ENCODE measurements at regions not wholly inside any gene's neighbourhood (a gene's known extent, or its start where the extent isn't known, plus 50 kb on each side); places are given as distances from the start of the nearest gene placed in this dataset.
"Not testable (repeated sequence)": the region's sequence is repeated elsewhere in the genome, so short reads cannot be mapped to it uniquely, and the experiment has no call there.

DNA sequence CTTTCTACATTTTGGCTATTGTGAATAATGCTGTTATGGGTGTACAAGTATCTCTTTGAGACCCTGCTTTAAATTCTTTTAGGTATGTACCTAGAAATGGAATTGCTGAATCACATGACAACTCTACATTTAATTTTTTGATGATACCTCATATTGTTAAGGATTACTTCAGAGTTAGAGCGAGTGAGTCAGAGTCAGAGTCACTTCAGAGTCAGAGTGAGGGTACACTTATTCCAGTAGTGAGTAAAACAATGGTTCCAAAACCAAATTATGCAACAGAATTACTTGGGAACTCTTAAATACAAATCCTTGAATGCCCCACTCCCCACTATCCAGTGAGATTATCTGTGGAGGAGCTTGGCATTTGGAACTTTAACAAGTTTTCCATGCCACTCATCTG is 50.3 kb upstream of the SNRK start:
- no peak for DNase-seq (ENCODE audit: low spot score)

- DNase-seq (ENCODE audit: low spot score), result no peak
Observed at GRCh38 chr3:43233062-43233461, 53.3 kb upstream of the SNRK start.

DNA sequence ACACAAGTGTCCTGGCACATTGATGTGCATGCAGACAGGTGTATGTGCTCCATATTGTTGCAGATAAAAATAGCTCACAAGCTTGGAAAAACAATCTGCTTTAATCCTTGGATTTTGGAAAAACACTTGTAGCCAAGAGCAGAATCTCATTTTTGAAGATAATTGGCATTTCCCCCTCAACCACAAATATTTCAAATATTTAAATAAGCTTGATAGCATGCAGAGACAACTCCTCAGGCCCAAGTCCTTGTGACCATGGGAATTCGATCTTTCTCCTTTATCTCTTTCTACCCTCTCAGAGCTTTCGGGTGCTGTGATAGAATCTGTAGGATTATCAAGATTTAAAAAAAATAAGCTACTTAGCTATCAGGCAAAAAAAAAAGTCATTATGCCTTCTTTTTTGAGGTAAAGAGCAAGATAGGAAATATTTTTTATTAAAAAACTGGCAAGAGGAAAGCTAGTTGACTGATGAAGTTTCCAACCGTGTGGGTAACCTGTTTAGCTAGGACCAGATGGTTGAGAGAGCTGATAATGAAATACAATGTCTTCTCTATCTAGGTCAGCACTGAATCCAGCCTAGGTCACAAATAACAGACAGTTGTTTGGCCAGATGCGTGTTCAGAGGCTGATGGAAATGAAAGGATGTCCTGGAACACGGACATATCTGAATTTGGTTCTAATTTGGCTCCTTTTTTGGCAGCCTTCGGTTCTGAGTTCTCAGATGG is 54.9 kb upstream of the SNRK start:
- no peak for DNase-seq (ENCODE audit: low spot score)

- not testable (repeated sequence) for DNase-seq (ENCODE audit: low spot score)
Observed at GRCh38 chr3:43229865-43230264, 56.5 kb upstream of the SNRK start.

DNA sequence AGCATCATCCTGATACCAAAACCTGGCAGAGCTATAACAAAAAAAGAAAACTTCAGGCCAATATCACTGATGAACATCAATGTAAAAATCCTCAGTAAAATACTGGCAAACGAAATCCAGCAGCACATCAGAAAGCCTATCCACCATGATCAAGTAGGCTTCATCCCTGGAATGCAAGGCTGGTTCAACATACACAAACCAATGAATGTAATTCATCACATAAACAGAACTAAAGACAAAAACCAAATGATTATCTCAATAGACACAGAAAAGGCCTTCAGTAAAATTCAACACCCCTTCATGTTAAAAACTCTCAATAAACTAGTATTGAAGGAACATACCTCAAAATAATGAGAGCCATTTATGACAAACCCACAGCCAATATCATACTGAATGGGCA is 58.7 kb upstream of the SNRK start:
- not testable (repeated sequence) for DNase-seq (ENCODE audit: low spot score)

- no peak for DNase-seq (ENCODE audit: low spot score)
Observed at GRCh38 chr3:43224405-43225073, 61.8 kb upstream of the SNRK start.

DNA sequence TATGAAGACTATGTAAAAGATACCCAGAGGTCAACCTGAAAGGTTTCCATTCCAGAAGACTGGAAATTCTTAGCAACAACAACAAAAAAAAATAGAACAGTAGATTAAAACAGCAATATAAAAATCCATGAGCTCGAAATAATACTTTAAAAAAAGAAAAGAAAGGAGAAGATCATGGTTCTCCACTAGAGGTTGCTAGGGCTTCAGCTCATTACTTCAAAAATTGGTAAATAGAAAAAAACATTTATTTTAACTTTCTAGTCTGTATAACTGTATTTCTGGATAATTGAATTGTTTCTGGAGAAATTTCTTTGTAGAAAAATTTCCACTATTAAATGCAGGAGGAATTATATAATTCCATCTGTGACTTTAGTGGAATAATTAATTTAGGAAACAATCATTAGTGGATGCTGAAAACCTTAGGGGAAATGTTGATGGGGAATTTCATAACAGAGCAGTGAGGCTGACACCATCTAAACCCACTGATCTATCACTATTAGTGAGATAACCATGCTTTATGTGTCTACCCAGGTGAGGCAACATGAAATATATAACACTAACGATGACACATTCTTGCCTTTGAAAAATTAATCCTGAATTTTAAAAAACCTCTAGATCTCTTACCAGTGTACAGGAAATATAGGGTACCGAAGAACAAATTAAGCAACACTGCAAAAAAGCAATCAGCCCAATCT is 62.5 kb upstream of the SNRK start:
- DNase-seq (ENCODE audit: low spot score), result no peak

- DNase-seq (ENCODE audit: low spot score), result no peak
Observed at GRCh38 chr3:43222590-43222989, 63.8 kb upstream of the SNRK start.

DNA sequence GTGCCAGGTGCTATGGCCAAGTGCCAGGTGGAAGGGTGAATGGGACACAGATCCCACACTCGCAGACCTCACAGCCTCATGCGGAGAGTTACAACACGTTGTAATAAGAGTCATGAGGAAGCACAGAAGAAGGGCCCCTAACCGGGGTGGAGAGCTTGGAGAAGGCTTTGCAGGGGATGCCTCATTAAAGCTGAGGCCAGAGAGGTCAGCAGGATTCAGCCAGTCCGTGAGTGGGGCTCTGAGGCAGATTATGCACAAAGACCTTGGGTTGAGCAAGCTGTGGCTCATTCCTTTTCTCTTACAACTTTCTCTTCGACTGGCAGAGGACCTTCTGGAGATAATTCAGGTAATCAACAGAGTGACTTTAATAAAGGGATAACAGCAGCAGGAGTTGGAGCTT is 65.3 kb upstream of the SNRK start:
- DNase-seq (ENCODE audit: low spot score), result no peak

- no peak for DNase-seq (ENCODE audit: low spot score)
Observed at GRCh38 chr3:43219616-43220015, 66.7 kb upstream of the SNRK start.

DNA sequence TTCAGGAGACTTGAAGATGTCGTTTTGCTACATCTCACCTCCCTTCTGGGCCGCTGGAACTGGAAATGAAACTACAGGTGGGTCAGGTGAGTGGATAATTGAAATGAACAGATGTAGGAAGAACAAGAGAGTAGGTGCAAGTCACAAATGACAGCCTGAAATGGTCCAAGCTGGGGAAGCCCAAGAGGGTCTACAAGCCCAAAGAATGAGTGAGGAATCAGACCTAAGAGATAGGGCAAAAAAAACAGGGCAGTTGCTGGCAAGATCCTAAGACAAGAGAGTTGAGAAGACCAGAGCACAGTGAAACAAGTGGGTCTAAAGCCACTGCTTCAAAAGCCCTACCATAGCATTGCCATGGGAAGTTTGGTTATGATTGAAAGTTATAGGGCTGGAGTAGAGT is 67.4 kb upstream of the SNRK start:
- no peak for DNase-seq (ENCODE audit: low spot score)

DNA sequence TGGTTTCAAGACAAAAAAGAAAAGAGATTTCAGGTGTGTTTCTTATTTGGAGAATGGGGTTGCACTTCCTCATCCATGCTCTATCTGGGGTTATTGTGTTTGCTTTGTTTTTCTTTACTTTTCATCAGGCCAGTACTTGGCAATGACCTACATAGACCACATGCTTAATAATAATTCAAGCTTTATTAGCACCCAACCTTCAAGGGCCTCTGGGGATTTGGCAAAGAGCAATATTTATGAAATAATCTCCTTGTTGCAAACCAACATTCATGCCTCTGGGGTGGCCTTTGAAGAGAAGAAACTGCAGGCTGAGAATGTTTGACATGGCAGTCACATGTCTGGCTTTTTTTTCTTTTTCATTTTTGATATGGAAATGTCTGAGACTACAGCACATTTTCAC is 68.2 kb upstream of the SNRK start:
- DNase-seq (ENCODE audit: low spot score), result no peak

DNA sequence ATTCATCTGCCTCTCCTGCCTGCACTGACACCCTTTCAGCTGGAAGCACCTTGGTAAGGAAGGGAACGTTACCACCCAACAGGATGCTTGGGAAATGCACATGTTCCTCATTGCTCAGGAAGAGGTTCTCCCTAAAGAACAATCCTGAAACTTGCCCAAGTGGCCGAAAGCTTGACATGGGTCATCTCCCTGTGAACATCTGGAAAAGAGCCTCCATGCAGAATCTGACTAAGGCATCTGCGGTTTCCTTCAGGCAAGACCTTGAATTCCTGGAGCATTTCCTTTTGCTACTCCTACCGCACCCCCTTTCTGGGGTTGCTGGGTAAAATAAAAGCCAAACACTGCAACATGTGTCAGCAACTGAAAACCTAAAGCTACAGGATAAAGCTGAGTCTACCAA is 68.7 kb upstream of the SNRK start:
- no peak for DNase-seq (ENCODE audit: low spot score)

GRCh38 chr3:43217206-43217605 is 69.1 kb upstream of the SNRK start:
- DNase-seq (ENCODE audit: low spot score), result no peak

DNA sequence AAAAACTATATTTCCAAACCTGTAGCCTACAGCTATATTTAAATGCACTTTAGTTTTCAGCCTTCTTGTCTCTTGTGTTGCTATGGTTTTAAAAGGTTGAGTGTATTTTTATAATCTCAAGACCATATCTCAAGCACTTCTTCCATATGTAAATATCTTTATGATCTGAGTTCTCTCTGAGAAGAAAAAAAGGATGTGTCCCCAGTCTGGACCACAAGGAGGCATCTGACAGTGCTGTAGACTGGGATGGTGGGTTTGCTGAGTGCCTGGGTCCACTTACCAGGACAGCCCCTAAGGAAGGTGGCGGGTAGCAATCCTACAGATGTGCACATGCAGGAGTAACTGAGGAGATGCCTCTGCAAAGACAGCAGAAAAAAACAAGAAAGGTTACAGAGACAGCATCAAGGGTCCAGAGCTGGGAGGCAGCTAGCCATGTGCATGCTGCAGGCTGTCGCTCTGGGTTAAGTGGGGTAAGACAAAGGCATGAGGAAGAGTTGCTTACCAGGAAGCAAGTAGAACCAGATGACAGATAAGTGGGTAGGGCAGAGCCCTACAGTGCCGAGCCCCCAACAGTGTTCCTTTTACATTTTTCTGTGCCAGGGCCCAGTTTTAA is 70.6 kb upstream of the SNRK start:
- no peak for DNase-seq (ENCODE audit: low spot score)

- no peak for DNase-seq (ENCODE audit: low spot score)
Observed at GRCh38 chr3:43215138-43215537, 71.2 kb upstream of the SNRK start.

DNA sequence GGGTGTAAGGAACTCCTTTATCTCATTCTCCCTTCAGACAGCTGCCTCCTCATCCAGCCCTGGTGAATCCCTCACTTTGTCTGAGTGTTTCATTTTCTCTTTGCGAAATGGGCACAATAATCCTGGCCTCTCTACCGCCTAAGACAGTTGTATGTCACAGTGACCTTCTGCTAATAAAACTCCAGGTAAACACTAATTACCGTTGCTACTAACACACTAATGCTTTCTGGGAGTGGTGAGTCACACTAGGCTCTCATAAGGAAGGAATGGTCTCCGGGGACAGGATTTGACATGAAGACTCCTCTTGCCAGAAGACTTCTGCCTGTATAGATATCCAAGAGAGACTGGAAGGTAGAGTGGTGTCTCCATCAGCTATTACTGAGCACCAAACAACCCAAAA is 71.7 kb upstream of the SNRK start:
- DNase-seq (ENCODE audit: low spot score), result no peak

DNA sequence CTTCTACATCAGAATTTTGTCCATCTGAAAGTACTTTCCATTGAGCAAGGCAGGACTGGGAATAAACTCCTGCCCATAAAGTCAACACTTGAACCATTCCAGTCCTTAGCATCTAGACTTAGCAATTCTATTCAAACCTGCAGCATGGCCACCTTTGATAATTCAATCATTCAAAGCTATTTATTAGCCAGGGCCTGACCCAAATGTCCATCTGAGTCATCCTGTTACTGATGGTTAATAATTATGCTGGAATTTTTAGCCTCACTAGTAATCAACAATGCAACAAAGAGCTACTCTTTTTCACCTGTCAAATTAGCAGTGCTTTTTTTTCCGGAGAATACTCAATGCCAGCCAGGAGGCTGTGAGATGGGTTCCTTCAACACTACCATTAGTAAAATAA is 72.7 kb upstream of the SNRK start:
- DNase-seq (ENCODE audit: low spot score), result no peak

GRCh38 chr3:43212914-43213611 is 73.3 kb upstream of the SNRK start:
- DNase-seq (ENCODE audit: low spot score), result no peak

GRCh38 chr3:43211681-43212080 is 74.7 kb upstream of the SNRK start:
- DNase-seq (ENCODE audit: low spot score), result no peak

GRCh38 chr3:43210049-43211027 is 76.0 kb upstream of the SNRK start:
- DNase-seq (ENCODE audit: low spot score), result no peak

All from HuH-7 (cell line).